ENCODE measurements at regions not wholly inside any gene's neighbourhood (a gene's known extent, or its start where the extent isn't known, plus 50 kb on each side); places are given as distances from the start of the nearest gene placed in this dataset.

- H3K79me2 ChIP-seq (ENCODE audit: low read length): no peaks in the 10 kb centered on the region
- H3K4me1 ChIP-seq (ENCODE audit: low read length): no peaks in the 10 kb centered on the region
- no peaks in the 10 kb centered on the region for H3K9me3 ChIP-seq (replicated peaks; ENCODE audit: insufficient read depth, low read length)
- no peaks in the 10 kb centered on the region for H3K27me3 ChIP-seq (replicated peaks; ENCODE audit: insufficient read depth, low read length)
- no peak for TF ChIP-seq EZH2phosphoT487 (IDR thresholded peaks at IDR 0.05; ENCODE audit: low read length)
- TF ChIP-seq EZH2 (optimal IDR thresholded peaks at IDR 0.05; ENCODE audit: low read depth, low read length): no peak
- no peak for TF ChIP-seq CTCF (IDR thresholded peaks at IDR 0.05; ENCODE audit: low read length)
- no peak overlapping the region for H3K9ac ChIP-seq (ENCODE audit: low read length)
- no peaks in the 10 kb centered on the region for H4K20me1 ChIP-seq (ENCODE audit: insufficient read depth, low read length)
- H3K36me3 ChIP-seq (replicated peaks; ENCODE audit: insufficient read depth, low read length): no peaks in the 10 kb centered on the region
- no peaks in the 10 kb centered on the region for H3F3A ChIP-seq (ENCODE audit: insufficient read depth, low read length)
- no peak overlapping the region for H3K4me3 ChIP-seq (ENCODE audit: low read length)
- peak; percentile 37 for DNase-seq
- H2AFZ ChIP-seq (ENCODE audit: low read length): no peak overlapping the region
- no peaks in the 10 kb centered on the region for H3K9me2 ChIP-seq (replicated peaks; ENCODE audit: insufficient read depth, low read length)
- H3K27ac ChIP-seq (ENCODE audit: low read length): no peak overlapping the region
- H3K4me2 ChIP-seq (ENCODE audit: low read depth, low read length): no peak overlapping the region
These were observed 227.2 kb downstream of the SPCS3 start for GRCh38 chr4:176546975-176547374.

- Histone ChIP-seq H3K36me3 (replicated peaks; ENCODE audit: insufficient read depth, low read length) (no peaks in the 10 kb centered on the region), H2AFZ (ENCODE audit: low read length) (no peak overlapping the region), H3K4me1 (ENCODE audit: low read length) (no peaks in the 10 kb centered on the region), H3K4me2 (ENCODE audit: low read depth, low read length) (no peak overlapping the region), H3F3A (ENCODE audit: insufficient read depth, low read length) (no peaks in the 10 kb centered on the region), H3K79me2 (ENCODE audit: low read length) (no peaks in the 10 kb centered on the region), H3K4me3 (ENCODE audit: low read length) (no peak overlapping the region), H3K27me3 (replicated peaks; ENCODE audit: insufficient read depth, low read length) (no peaks in the 10 kb centered on the region), H4K20me1 (ENCODE audit: insufficient read depth, low read length) (no peaks in the 10 kb centered on the region), H3K9me2 (replicated peaks; ENCODE audit: insufficient read depth, low read length) (no peaks in the 10 kb centered on the region), H3K9ac (ENCODE audit: low read length) (no peak overlapping the region), H3K27ac (ENCODE audit: low read length) (no peak overlapping the region), H3K9me3 (replicated peaks; ENCODE audit: insufficient read depth, low read length) (no peaks in the 10 kb centered on the region)
- DNase-seq: no peak
- TF ChIP-seq EZH2 (optimal IDR thresholded peaks at IDR 0.05; ENCODE audit: low read depth, low read length) (no peak), EZH2phosphoT487 (IDR thresholded peaks at IDR 0.05; ENCODE audit: low read length) (no peak), CTCF (IDR thresholded peaks at IDR 0.05; ENCODE audit: low read length) (no peak)
These were observed 228.8 kb downstream of the SPCS3 start for GRCh38 chr4:176548571-176548970.

- no peak overlapping the region for H3K9ac ChIP-seq (ENCODE audit: low read length)
- H3K79me2 ChIP-seq (ENCODE audit: low read length): no peaks in the 10 kb centered on the region
- H3F3A ChIP-seq (ENCODE audit: insufficient read depth, low read length): no peaks in the 10 kb centered on the region
- H4K20me1 ChIP-seq (ENCODE audit: insufficient read depth, low read length): no peaks in the 10 kb centered on the region
- H3K4me1 ChIP-seq (ENCODE audit: low read length): no peaks in the 10 kb centered on the region
- no peak overlapping the region for H3K27ac ChIP-seq (ENCODE audit: low read length)
- no peaks in the 10 kb centered on the region for H3K9me2 ChIP-seq (replicated peaks; ENCODE audit: insufficient read depth, low read length)
- TF ChIP-seq CTCF (IDR thresholded peaks at IDR 0.05; ENCODE audit: low read length) (no peak), EZH2phosphoT487 (IDR thresholded peaks at IDR 0.05; ENCODE audit: low read length) (no peak), EZH2 (optimal IDR thresholded peaks at IDR 0.05; ENCODE audit: low read depth, low read length) (no peak)
- no peak for DNase-seq
- H2AFZ ChIP-seq (ENCODE audit: low read length): no peak overlapping the region
- no peaks in the 10 kb centered on the region for H3K27me3 ChIP-seq (replicated peaks; ENCODE audit: insufficient read depth, low read length)
- no peak overlapping the region for H3K4me2 ChIP-seq (ENCODE audit: low read depth, low read length)
- no peak overlapping the region for H3K4me3 ChIP-seq (ENCODE audit: low read length)
- H3K36me3 ChIP-seq (replicated peaks; ENCODE audit: insufficient read depth, low read length): no peaks in the 10 kb centered on the region
- H3K9me3 ChIP-seq (replicated peaks; ENCODE audit: insufficient read depth, low read length): no peaks in the 10 kb centered on the region
These were observed 229.5 kb downstream of the SPCS3 start for GRCh38 chr4:176549161-176549865.
